Left lung (tissue), 4 donors: ENCODE measurements at regions not wholly inside any gene's neighbourhood (a gene's known extent, or its start where the extent isn't known, plus 50 kb on each side); places are given as distances from the start of the nearest gene placed in this dataset.

Experiments
- ATAC-seq: fragments of 200-7000 bp; cut with Tn5 transposase; one replicate; pipeline ENCODE4 v1.9.1; 2020; ENCODE audit warnings: moderate library complexity
- DNase-seq, 4 donors: peaks; one replicate each; pipeline ENCODE4 v3.0.0-alpha.2; 2013 to 2020
- H3K27ac ChIP-seq, 2 donors: fragments of 200-600 bp; sonication (generic) in 1 of 2; one replicate each; pipeline versions ENCODE4 v1.5.0 to v1.8.0; 2020 to 2021
- H3K27me3 ChIP-seq, 2 donors: fragments of 200-600 bp; sonication (generic) in 1 of 2; one replicate each; pipeline versions ENCODE4 v1.5.0 to v1.8.0; 2020 to 2021
- H3K36me3 ChIP-seq, 2 donors: fragments of 200-600 bp; sonication (generic) in 1 of 2; one replicate each; pipeline versions ENCODE4 v1.5.0 to v1.8.0; 2020 to 2021
- H3K4me1 ChIP-seq, 2 donors: fragments of 200-600 bp; one replicate each; pipeline ENCODE4 v1.8.0; 2021
- H3K4me3 ChIP-seq, 2 donors: fragments of 200-600 bp; sonication (generic) in 1 of 2; one replicate each; pipeline versions ENCODE4 v1.5.0 to v1.8.0; 2020 to 2021; ENCODE audit warnings: mild to moderate bottlenecking in 1 of 2
- H3K9me3 ChIP-seq, 2 donors: fragments of 200-600 bp; sonication (generic) in 1 of 2; one replicate each; pipeline versions ENCODE4 v1.5.0 to v1.8.0; 2020 to 2021
- intact Hi-C, 2 donors: fragments of 100-400 bp; cut with DNase I; formaldehyde crosslinking; loops; one replicate each; pipeline versions ENCODE4 v1.11.2 to v1.14.2; 2022
- TF ChIP-seq, protein P1 (sequence below), 2 donors: fragments of 200-600 bp; sonication (generic) in 1 of 2; IDR thresholded peaks; one replicate each; pipeline versions ENCODE4 v1.5.0 to v1.8.0; 2021; ENCODE audit warnings: antibody characterized with exemption in 2 of 2
- donor health status: DM: no; HTN: yes; CAD: no.
- donor health status: DM: no; HTN: no; CAD: no.

DNA sequence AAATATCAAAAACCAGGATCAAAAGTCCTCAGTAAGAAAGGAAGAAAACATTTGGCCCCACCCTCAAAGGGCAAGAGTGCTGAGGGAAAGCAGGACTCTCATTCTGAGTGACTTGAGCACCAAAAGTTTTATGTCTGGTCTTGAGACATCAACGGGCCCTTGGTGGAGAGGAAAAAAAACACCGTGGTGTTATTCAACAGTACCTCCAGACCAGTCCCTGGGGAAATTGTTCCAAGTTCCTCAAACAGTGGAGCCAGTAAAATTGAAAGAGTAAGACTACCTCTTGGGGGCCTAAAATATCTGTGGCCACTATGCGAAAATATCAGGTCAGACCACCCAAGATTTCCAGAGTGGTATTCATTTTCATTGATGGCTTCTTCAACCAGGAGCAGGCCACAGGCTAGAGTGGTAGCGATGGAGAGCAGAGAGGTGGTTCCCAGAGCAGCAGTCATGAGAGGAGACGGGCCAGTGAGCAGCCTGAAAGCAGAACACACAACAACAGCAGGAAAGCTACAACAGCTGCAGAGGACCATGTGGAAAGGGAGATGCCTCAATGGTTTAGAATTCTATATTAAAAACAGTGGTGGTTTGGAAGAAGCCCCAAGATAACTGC, 63.7 kb upstream of the RPL34 start:
- TF ChIP-seq, protein P1, sequence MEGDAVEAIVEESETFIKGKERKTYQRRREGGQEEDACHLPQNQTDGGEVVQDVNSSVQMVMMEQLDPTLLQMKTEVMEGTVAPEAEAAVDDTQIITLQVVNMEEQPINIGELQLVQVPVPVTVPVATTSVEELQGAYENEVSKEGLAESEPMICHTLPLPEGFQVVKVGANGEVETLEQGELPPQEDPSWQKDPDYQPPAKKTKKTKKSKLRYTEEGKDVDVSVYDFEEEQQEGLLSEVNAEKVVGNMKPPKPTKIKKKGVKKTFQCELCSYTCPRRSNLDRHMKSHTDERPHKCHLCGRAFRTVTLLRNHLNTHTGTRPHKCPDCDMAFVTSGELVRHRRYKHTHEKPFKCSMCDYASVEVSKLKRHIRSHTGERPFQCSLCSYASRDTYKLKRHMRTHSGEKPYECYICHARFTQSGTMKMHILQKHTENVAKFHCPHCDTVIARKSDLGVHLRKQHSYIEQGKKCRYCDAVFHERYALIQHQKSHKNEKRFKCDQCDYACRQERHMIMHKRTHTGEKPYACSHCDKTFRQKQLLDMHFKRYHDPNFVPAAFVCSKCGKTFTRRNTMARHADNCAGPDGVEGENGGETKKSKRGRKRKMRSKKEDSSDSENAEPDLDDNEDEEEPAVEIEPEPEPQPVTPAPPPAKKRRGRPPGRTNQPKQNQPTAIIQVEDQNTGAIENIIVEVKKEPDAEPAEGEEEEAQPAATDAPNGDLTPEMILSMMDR (IDR thresholded peaks at IDR 0.05): no peak
- ATAC-seq: no peak
- Histone ChIP-seq H3K9me3 (no peaks in the 10 kb centered on the region), H3K27me3 (no peaks in the 10 kb centered on the region), H3K4me3 (no peak overlapping the region), H3K27ac (no peak overlapping the region), H3K36me3 (no peaks in the 10 kb centered on the region), H3K4me1 (no peaks in the 10 kb centered on the region)
- intact Hi-C loops: no loop called here
- DNase-seq: no peak

DNA sequence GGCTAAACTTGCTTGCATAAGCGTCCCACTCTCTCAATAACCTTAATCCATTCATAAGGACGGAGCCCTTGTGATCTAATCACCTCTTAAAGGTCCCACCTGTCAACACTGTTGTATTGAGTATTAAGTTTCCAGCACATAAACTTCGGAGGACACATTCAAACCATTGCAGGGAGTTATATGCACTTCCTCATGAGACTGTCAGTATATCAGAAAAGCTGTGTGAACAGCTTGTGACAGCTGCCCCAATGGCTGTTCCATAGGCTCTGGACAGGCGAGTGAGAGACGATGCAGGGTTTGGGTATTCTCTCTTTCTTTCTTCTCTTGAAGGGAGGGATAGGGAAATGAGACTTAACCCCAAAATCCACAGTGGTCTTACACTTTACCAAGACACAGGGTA, 64.2 kb upstream of the RPL34 start:
- Histone ChIP-seq H3K27me3 (no peaks in the 10 kb centered on the region), H3K9me3 (no peaks in the 10 kb centered on the region), H3K27ac (no peak overlapping the region), H3K4me3 (no peak overlapping the region), H3K36me3 (no peaks in the 10 kb centered on the region), H3K4me1 (no peaks in the 10 kb centered on the region)
- intact Hi-C loops: no loop called here
- TF ChIP-seq, protein P1 (IDR thresholded peaks at IDR 0.05): no peak
- no peak for ATAC-seq
- no peak for DNase-seq

DNA sequence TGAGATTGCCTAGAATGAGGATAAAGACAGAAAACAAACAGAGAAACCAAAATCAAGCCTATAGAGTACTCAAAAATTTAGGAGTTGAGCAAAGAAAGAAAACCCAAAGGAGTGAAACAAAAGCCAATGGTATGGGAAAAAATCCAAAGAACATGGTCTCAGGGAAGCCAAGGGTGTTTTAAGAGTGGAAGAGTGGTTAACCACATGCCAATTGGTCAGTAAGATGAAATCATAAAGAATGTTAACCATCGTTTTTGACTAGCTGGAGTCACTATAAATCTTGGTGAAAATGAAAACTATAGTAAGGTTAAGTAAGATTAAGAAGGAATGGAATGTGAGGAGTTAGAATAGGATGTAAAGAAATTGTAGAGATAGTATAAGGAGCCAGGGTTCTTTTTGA, 64.7 kb upstream of the RPL34 start:
- H3K4me3 ChIP-seq: no peak overlapping the region
- no peaks in the 10 kb centered on the region for H3K4me1 ChIP-seq
- no peaks in the 10 kb centered on the region for H3K27me3 ChIP-seq
- TF ChIP-seq, protein P1 (IDR thresholded peaks at IDR 0.05): no peak
- no peaks in the 10 kb centered on the region for H3K36me3 ChIP-seq
- DNase-seq (no peak), ATAC-seq (no peak)
- H3K9me3 ChIP-seq: no peaks in the 10 kb centered on the region
- H3K27ac ChIP-seq: no peak overlapping the region
- intact Hi-C loops: no loop called here

DNA sequence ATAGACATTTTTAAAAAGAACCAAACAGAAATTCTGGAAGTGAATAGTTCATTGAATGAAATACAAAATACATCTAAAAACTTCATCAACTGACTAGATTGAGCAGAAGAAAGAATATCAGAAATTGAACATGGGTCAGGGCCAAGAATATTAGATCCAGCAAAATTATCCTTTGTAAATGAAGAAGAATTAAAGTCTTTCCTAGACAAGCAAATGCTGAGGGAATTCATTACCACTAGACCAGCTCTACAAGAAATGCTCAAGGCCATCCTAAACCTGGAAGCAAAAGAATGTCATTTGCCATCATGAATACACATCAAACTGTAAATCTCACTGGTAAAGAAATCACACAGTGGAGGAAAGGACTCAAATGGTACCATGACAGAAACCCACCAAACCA, 72.7 kb upstream of the RPL34 start:
- ATAC-seq: no peak
- no peak overlapping the region for H3K4me3 ChIP-seq
- H3K4me1 ChIP-seq: no peaks in the 10 kb centered on the region
- TF ChIP-seq, protein P1 (IDR thresholded peaks at IDR 0.05): no peak
- H3K27me3 ChIP-seq: no peaks in the 10 kb centered on the region
- H3K9me3 ChIP-seq: peaks cover 0 to 28% of the 10 kb centered on the region in 2 donors
- DNase-seq: no peak
- no peaks in the 10 kb centered on the region for H3K36me3 ChIP-seq
- H3K27ac ChIP-seq: no peak overlapping the region
- intact Hi-C loops: no loop called here

DNA sequence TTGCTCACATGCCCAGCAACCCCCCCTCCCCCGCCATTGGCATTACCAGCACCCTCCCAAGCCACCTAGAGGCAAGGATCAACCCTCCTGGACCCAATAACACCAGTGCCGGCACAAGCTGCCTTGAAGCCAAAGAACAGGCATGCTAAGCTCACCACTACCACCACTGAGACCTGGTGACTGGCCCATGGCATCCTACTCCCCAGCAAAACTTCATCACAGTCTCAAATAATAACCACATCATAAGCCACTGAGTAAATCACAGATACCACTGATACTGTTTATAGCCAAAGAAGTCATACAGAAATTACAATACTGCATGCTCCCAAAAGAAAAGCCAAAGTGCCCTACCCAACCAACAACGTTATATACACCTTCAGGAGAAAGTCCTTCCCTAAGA, 73.6 kb upstream of the RPL34 start:
- intact Hi-C loops: no loop called here
- Histone ChIP-seq H3K36me3 (no peaks in the 10 kb centered on the region), H3K4me3 (no peak overlapping the region), H3K9me3 (peaks cover 0 to 28% of the 10 kb centered on the region in 2 donors), H3K4me1 (no peaks in the 10 kb centered on the region), H3K27me3 (no peaks in the 10 kb centered on the region), H3K27ac (no peak overlapping the region)
- DNase-seq: no peak
- ATAC-seq: no peak
- TF ChIP-seq, protein P1 (IDR thresholded peaks at IDR 0.05): no peak
